ENCODE measurements at regions not wholly inside any gene's neighbourhood (a gene's known extent, or its start where the extent isn't known, plus 50 kb on each side); places are given as distances from the start of the nearest gene placed in this dataset.
"Not testable (repeated sequence)": the region's sequence is repeated elsewhere in the genome, so short reads cannot be mapped to it uniquely, and the experiment has no call there.

GRCh38 chr3:152583963-152584362, 251.0 kb upstream of the P2RY1 start:
- peak; percentile 29 for DNase-seq

- DNase-seq, result no peak
Measured at GRCh38 chr3:152586974-152587373, 248.0 kb upstream of the P2RY1 start.

DNA sequence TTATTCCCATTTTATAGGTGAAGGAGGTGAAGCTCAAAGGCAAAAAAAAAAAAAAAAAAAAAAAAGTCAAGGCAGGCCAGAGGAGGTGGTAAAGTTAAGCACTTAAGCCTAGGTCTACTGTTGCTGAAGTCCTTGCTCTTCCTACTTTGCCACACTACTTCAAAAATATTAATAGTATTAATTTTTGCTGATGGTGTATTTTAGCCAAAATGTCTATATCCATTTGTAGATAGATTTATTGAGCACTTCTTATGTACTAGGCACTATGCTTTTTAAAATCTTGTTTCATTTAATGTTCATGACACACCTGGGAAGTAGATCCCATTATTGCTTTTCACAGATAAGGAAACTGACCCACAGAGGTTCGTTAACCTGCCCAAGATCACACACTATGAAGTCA, 247.1 kb upstream of the P2RY1 start:
- DNase-seq, result no peak

DNA sequence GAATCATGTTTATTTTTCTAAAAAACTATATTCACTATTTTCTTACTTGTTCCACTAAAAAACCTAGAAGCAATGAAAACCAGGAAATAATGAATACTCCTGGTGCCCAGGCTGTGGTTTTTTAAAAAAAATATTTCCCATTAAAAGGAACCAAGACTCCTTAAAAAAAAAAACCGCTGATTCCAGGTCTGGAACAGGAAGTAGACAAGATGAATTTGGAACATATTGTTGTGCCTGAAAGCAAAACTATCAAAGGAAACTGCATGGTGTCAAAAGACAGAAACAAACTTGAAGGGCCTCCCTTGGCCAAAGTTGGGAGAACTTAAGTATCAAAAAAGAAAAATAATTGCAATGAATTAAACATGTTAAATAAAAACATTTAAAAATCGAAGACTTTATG, 245.3 kb upstream of the P2RY1 start:
- no peak for DNase-seq

DNA sequence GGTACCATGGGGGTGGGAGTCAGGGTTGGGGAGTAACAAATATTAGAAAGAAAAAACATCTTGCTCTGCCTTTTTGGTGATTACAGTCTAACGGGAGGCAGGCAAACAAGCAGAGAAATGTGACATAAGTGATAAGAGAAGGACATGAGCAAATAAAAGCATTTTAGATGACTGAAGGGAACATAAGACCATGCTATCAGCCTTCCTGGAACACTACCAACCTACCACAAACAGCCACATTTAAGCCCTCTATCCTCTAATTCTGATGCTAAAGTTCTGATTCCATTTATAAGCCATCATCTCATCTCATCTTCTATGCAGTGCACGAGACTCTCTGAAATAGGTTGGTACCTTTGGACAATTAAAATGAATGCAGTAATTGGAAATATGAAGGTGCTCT, 243.4 kb upstream of the P2RY1 start:
- DNase-seq, result no peak

DNA sequence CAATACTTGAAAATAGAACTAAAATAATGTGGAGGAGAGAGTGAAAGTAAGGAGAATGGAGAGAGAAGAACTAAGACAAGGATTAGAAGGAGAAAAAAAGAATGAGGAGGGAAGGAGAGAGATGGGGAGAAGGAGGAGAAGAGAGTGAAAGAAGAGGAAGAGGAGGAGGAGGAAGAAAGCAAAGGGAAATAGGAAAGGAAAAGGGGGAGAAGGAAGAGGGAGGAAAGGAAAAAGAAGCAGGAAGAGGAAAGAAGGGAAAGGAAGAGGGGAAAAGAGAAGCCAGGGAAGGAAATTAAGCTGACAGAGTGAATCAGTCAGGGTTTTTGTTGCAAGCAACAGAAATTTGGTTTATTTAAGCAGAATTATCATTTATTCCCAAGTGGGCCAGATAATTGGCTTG, 241.7 kb upstream of the P2RY1 start:
- no peak for DNase-seq

GRCh38 chr3:152595975-152596821, 238.7 kb upstream of the P2RY1 start:
- DNase-seq, result peak; percentile 86

- DNase-seq, result not testable (repeated sequence)
Measured at GRCh38 chr3:152596832-152597231, 238.1 kb upstream of the P2RY1 start.

GRCh38 chr3:152606146-152606545, 228.8 kb upstream of the P2RY1 start:
- DNase-seq, result no peak

DNA sequence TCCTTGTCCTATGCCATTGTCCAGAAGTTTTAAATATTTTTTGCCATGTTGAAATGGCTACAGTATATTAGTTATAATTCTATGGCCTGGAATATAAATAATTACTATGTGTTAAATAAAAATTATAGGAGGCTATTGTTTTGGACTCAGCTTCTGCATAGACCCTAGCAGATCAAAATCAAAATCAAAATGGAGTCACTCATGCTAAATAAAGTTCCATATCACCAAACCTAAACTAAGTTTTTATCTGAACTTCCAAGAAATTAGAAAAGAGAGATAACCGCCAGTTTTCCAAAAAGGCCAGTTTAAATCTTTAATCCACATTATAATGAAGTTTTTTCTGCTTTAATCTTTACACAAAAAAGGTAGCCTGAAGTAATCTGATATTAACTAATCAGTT, 227.8 kb upstream of the P2RY1 start:
- DNase-seq, result no peak

GRCh38 chr3:152608696-152609594, 226.0 kb upstream of the P2RY1 start:
- no peak for DNase-seq

DNA sequence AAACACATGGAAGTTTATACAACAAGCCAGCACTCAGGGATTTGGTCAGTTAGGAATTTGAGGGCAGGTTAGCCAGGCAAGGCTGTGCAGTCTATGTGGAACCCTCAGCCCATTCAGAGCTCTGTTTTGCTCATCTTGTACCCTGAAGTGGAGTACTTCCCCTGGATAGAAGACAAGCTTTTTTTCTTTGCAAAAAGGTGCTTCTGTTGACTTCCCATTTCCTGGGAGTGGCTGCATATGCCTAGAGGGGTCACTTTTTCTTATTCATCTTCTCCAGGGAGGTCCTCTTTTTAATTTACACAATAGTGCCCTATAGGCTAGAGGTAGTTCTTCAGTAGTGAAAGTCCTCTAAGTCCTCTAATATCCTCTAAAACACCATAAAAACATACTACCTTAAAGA, 225.0 kb upstream of the P2RY1 start:
- no peak for DNase-seq

- DNase-seq, result no peak
Measured at GRCh38 chr3:152610622-152611021, 224.3 kb upstream of the P2RY1 start.

DNA sequence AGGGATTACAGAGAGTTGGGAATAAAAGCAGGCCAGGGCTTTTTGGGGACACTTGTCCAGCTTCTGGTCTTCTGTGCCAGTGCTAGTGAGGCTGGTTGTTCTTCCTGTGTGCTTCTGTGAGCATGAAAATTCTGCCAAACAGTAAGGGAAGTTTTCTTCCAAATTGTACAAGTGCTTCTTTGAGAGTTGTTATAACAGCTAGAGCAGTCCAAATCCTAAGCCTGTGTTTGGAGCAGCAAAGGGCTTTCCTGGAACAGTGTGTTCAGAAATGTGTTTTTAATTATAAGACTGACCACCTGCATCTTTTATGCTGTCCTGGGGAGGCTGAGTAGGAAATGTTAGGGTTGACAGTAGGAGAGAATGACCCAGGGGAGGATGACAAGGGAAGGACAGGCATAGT, 223.0 kb upstream of the P2RY1 start:
- DNase-seq, result no peak

DNA sequence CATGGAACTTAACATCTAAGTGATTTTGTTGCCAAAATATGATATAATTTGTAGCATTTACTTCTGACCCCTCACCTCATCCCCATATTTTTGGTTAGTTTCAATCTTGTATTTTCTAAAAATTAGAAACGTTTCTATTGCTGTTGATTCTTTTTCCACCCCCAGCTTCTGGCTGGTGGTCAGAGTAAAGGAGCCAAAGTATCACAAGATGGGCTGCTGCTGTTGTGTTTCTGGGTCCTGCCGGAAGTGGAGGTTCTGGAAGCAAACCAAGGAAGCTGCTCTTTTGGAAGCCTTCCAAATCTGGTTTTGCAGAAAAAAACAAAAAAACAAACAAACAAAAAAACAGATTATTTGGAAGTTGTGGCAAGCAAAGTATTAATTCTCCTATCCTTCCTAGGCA, 221.1 kb upstream of the P2RY1 start:
- no peak for DNase-seq

DNA sequence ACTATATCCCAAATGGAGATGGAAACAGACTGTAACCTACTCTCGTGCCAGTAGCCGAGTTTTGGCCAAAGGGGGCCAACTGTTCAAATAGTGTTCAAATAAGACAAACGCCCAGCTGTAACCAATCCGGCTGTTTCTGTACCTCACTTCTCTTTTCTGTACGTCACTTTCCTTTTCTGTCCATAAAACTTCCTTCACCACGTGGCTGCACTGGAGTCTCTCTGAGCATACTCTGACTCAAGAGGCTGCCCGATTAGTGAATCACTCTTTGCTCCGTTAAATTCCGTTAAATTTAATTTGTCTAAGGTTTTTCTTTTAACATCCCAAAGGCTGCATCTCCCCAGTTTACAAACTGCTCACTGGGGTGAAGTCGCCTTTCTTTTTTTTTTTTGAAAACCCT, 219.2 kb upstream of the P2RY1 start:
- peak; percentile 10 for DNase-seq

DNA sequence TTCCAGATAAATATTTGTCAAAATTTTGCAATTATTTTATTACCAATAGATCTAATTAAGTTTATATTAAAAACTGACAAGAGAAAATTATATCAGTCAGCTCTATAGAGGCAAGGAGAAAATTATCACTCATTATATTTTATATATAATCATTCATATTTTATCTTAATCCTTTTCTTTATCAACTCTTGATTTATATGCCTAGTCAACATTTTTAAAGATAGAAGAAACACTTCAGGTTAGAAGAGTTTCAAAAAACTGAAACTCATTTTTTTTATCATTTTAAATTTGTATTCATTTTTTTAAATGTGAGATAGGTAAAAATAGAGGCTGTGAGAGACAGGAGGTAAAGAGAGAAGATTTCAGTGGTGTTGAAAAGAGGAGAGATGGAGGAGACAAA, 217.3 kb upstream of the P2RY1 start:
- DNase-seq, result no peak

DNA sequence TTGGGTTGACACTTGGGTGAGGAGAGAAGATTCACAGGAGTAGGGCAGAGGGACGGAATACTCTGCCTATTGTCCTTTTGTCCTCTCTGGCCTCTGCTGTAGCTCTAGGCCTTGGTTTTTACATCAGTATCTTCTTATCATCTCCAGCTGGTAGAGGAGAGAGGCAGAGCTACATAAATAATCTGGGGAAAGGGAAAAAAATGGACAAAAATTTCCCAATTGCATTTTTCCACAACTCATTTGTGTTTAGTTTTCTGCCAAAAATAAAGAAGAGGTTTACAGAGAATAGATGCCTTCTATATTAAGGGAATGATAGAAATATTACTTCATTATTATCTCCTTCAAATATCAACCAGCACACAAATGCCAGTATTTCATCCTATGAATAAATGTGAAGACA, 216.4 kb upstream of the P2RY1 start:
- DNase-seq, result no peak

DNA sequence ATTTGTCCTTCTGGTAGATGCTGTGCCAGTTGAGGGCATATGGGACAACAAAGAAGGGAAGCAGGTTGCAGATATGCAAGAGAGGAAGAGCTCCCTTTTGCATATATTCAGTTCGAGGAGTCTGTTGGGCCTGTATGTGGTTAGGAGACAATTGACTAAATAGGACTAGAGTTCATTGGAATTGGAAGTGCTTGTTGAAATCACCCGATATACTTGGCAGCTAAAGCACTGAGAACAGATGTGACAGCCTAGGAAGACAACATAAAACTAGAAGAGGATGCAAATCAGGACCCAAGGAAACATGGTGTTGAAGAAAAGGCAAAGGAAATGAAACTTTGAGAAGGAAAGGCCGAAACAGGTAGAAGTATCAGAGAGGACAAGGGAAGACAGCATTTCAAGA, 215.2 kb upstream of the P2RY1 start:
- DNase-seq, result no peak

GRCh38 chr3:152620395-152620794, 214.5 kb upstream of the P2RY1 start:
- DNase-seq, result no peak

- no peak for DNase-seq
Measured at GRCh38 chr3:152621006-152621868, 213.7 kb upstream of the P2RY1 start.

DNA sequence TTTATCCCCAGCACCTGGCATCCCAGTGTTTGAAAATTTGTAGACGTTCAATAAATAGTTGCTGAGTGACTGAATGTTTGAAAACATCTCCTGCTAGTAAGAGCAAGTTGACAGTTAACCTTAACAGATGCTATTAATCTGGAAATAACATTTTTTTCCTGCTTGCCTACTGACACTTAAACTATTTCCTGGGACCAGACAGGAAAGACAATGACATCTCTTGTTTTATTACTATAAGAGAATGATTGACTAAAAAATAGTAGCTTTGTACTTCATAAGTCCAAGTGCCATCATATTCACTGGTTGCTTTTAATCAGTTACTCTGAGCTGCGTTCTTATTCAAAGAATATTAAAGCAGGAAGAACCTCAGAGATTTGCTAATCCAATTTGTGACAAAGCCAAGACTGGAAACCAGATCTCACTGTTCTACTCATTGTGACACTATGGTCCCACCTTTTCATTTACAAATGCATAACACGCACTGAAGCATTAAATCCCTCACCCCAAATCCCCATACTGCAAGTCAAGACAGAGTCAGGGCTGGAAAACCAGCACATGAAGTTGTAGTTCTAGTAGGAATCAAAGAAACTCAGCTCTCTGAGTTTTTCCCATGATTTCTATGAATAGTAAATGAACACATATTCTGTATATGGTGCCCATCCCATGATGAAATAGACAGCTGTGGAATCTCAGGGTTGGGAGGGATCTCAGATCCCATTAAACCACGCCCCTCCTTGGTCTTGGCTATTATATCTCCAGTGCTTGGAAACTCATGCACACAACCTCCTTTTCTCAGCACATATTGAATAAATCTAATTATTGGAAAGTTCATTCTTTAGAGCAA, 212.7 kb upstream of the P2RY1 start:
- DNase-seq, result no peak
